ENCODE measurements at regions not wholly inside any gene's neighbourhood (a gene's known extent, or its start where the extent isn't known, plus 50 kb on each side); places are given as distances from the start of the nearest gene placed in this dataset.

- no peak for DNase-seq
Measured at GRCh38 chr6:95784019-95784418, 206.7 kb downstream of the MANEA start.

DNA sequence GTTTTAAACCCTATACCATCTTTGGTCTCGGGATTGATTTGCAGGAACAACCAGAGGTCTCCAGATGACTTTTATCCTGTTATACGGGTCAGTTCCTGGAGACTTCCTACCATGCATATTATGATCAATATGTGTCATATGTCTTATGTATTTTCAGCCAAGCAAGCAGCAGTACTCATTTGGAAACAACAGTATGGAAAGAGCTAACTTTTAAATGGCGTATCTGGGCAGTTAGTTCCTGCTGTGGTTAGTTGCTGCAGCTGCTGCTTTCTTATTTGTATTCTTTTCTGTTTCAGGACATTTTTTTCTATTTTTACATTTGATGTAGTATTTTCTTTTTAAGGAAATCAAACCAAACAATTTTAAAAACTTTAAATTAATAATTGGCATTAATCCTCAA, 207.5 kb downstream of the MANEA start:
- no peak for DNase-seq

GRCh38 chr6:95785785-95786184, 208.4 kb downstream of the MANEA start:
- DNase-seq, result no peak

- DNase-seq, result no peak
Measured at GRCh38 chr6:95786802-95787201, 209.5 kb downstream of the MANEA start.

DNA sequence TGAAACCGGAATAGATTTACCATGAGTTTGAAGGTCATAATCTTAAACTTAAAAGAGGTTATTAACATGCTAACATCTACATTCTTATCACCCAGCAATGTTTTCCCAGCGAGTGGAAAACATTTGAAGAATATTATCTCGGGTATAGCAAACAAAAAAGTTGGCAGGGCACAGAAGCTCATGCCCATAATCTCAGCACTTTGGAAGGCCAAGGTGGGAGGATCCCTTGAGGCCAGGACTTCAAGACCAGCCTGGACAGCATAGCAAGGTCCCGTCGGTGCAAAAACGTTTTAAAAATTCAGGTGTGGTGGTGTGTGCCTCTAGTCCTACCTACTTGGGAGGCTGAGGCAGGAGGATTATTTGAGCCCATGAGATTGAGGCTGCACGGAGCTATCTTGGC, 213.5 kb downstream of the MANEA start:
- no peak for DNase-seq

- no peak for DNase-seq
Measured at GRCh38 chr6:95794749-95795148, 217.4 kb downstream of the MANEA start.

DNA sequence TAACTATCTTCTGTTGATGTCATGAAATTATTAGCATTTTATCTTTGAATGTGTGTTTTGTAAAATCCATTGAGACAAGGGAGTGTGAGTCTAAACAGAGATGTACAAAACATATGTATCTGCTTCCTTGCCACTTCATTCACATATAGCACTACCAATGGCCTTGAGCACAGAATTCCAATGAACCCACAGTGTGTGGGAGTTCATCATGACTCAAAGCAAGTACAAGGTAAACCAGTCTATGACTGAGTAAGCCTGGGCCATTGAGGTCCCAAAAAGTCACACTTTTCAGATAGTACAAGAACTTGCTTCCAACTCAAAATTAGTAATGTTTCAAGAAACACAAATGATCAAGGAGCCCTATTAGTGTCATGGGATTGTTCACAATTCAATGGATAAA, 218.6 kb downstream of the MANEA start:
- no peak for DNase-seq

GRCh38 chr6:95797054-95797453, 218.7 kb upstream of the FUT9 start:
- DNase-seq, result no peak

GRCh38 chr6:95802978-95803377, 212.8 kb upstream of the FUT9 start:
- DNase-seq, result no peak

DNA sequence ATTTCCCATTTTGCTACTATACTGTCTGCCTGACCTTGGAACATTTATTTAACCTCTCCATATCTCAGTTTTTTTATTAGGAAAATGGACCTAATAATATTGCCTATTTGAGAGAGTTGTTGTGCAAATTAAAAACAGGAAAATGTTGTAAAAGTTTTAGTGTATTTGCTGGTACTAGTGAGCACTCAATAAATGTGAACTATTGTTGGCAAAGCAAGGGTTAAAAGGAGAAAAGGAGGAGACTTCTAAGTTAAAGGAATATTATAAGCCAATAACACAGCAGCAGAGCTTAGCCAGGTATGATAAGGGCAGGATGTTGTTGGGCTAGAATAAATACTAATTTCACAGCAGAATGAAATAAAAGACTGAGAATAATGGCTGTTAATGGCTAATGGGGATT, 211.9 kb upstream of the FUT9 start:
- no peak for DNase-seq

GRCh38 chr6:95804847-95805541, 210.8 kb upstream of the FUT9 start:
- DNase-seq, result no peak

- DNase-seq, result no peak
Measured at GRCh38 chr6:95805699-95806098, 210.1 kb upstream of the FUT9 start.

DNA sequence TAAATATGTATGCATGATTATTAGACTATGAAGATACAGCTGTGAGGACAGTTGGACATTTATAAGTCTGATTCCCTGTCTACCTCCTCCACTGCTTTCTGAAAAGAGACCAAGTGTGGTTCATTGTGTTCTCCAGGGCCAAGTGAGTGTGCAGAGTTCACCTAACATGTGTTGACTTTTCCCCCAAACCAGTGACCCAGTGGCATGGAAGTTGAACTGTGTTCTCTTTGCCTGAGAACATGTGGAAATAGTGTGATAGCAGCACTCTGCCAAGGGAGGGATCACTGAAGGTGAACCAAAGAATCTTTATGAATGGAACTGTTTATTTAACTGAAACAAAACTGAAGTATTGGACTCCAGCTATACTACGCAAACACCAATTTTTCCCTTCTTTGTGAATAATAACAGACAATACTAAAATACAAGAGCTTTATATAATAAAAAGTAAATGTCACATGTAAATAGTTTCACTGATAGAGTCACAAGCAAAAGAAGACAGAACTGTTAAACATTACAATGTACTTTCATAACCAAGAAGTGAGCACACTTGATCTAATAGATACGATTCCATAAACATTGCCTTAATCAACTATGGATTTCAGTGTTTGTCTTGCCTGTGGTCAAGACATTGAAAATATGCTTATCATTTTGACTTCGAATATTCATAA, 200.3 kb upstream of the FUT9 start:
- DNase-seq, result no peak

GRCh38 chr6:95819461-95819860, 196.3 kb upstream of the FUT9 start:
- DNase-seq, result no peak

GRCh38 chr6:95819939-95820338, 195.8 kb upstream of the FUT9 start:
- no peak for DNase-seq

DNA sequence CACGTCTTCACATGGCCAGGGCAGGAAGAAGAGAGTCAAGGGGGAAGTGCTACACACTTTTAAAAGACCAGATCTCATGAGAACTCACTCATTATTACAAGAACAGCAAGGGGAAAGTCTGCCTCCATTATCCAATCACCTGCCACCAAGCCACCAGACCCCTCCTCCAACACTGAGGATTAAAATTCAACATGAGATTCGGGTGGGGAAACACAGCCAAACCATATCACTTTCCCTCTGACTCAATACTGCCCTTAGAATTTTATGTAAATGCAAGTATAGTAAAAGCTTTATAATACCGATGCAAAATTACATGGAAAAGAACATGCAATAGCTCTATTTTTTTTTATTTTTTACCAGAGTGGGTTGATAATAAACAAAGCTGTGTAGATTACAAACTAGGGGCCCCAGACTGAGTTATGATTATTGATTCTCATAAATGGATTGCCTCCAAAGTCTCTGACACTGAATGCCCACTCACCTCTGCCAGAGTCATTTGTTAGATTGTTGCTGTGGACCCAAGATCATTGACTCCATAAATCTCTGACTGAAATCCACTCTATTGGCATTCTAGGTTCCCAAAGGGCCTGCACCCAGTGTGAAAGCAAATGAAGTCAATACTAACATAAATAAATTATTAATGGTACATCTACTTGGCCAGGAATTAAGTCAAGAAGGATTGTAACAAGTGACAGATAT, 184.8 kb upstream of the FUT9 start:
- no peak for DNase-seq

DNA sequence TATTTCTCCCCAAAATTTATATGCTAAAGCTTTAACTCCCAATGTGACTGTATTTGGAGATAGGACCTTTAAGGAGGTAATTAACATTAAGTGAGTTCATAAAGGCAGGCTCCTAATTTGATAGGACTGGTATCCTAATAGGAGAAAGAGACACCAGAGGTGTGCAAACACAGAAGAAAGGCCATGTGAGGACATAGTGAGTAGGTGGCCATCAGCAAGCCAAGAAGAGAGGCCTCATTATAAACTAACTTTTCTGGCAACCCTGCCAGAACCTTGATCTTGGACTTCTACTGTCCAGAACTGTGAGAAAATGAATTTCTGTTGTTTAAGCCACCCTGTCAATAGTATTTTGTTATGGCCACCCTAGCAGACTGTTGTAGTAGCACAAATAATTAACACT, 177.9 kb upstream of the FUT9 start:
- DNase-seq, result no peak

DNA sequence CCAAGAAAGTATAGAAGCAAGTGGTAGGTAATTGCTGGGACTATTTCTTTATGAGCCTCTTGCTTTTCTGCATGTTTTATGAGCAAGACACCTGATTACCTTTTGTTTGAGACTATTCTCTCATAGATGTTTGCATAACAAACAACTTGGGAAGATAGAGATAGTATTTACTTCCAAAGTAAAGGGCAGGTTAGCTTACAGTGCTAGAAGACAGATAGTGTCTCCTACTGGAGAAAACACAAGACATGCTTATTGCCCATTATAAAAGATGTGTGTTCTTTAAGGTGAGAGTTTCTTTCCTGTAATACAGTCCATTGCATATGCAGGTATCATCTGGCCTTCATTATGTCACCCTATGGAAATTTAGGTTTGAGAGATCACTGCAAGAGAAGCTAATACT, 174.2 kb upstream of the FUT9 start:
- no peak for DNase-seq

- no peak for DNase-seq
Measured at GRCh38 chr6:95846652-95847051, 169.1 kb upstream of the FUT9 start.

GRCh38 chr6:95847061-95847460, 168.7 kb upstream of the FUT9 start:
- no peak for DNase-seq

- DNase-seq, result no peak
Measured at GRCh38 chr6:95848717-95849116, 167.1 kb upstream of the FUT9 start.

DNA sequence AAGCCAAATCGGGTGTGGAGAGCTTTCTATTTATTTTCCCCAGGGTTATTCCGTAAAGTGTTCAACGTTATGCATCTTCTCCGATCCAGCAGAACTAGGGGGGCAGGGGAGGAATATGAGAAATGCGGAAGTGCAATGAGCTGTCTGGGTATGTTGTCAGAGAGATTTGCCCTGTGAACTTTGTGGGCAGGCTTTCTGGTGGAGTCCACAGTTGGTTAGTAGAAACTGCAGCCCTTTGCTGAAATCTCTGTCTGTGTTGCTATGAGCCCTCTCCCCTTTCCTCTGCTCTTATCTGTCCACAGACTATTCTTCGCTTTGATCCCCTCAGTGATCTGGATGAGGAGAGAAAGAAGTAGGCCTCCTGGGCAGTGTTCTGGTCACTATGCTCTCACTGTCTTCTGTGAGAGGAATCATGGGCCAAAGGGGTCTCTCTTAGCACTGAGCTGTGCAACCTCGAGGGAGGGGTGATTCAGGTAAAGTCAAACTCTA, 158.9 kb upstream of the FUT9 start:
- no peak for DNase-seq

GRCh38 chr6:95865857-95866256, 149.9 kb upstream of the FUT9 start:
- DNase-seq, result no peak

DNA sequence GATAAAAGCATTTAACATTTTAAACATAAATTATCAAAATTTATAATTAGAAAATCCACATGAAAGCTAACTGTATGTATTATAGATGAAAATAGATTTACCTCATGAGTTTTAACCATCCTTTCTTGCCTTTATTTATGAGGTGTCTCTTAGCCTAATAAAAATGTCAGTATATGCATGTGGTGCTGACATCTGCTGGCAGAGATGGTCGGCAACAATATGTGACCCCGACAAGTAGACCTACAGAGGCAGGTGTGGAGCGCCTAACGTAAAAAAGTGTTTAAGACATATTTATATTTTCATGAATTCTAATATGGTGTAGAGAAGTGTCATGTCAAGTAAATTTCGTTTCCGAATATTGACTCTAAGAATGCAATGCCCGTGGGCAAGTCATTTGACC, 149.0 kb upstream of the FUT9 start:
- no peak for DNase-seq

All from GF-D8 (cell line).